ENCODE measurements at regions not wholly inside any gene's neighbourhood (a gene's known extent, or its start where the extent isn't known, plus 50 kb on each side); places are given as distances from the start of the nearest gene placed in this dataset.

DNA sequence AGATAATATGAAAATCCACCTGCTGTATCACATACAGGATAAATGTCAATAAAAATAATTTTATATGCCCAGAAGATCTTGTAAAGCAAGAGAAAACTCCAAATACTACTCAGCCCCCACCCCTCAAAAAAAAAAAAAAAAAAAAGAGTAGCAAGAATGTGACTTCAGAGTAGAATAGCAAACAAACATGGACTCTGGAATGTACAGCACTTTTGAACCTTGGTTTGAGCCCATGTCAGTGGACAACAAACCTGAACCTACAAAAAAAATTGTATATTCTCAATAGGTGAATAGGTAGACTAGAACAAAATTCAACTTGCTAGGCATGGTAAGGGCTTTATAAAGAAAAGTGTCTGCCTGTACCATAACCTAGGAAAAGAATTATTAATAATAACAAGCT, 428.0 kb downstream of the SLITRK6 start:
- DNase-seq = no peak

GRCh38 chr13:85368686-85369085, 430.5 kb downstream of the SLITRK6 start:
- DNase-seq = no peak

- DNase-seq = no peak
Observed at GRCh38 chr13:85367887-85368286, 431.3 kb downstream of the SLITRK6 start.

GRCh38 chr13:85366759-85367417, 432.3 kb downstream of the SLITRK6 start:
- no peak for DNase-seq

GRCh38 chr13:85363504-85363903, 435.7 kb downstream of the SLITRK6 start:
- DNase-seq = no peak

DNA sequence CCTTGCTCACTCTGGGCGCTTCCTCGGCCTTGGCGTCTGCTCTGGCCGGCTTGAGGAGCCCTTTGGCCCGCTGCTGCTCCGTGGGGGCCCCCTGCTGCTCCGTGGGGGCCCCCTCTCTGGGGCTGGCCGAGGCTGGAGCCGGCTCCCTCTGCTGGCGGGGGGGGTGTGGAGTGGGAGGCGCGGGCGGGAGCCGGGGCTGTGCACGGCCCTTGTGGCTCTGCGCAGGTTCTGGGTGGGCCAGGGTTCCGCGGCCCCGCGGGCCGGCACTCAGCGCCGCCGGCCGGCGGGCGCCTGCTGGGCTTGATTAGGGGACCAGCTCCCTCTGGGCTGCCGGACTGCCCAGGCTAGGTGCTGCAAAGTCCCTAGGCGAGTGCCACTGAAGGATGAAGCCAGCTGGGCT, 436.2 kb downstream of the SLITRK6 start:
- DNase-seq = no peak

- DNase-seq = no peak
Observed at GRCh38 chr13:85347251-85347650, 452.0 kb downstream of the SLITRK6 start.

- DNase-seq = no peak
Observed at GRCh38 chr13:85334187-85334586, 465.0 kb downstream of the SLITRK6 start.

DNA sequence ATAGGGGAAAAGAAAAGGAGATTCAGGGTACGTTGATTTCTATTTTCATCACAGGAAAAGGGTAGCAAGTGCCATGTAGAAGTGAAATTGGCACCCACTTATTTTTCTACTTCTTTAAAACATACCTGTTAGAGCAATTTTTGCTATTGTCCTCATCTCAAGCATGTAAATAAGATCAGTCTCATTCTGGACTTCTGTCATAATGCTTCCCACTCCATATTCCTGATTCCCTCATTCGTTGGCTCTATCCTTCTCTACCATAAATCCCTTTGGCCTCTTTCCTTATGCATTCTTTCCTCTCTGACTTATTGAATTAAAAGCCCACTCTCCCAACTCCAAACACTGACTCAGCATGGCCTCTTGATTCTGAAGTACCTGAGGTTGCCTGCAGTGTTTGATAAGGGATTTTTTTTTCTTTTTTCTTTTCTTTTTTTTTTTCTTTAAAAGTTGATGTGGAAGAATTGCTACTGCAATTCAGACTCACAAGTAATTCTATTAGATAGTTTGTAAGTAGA, 465.7 kb downstream of the SLITRK6 start:
- no peak for DNase-seq

- DNase-seq = no peak
Observed at GRCh38 chr13:85332615-85333014, 466.6 kb downstream of the SLITRK6 start.

DNA sequence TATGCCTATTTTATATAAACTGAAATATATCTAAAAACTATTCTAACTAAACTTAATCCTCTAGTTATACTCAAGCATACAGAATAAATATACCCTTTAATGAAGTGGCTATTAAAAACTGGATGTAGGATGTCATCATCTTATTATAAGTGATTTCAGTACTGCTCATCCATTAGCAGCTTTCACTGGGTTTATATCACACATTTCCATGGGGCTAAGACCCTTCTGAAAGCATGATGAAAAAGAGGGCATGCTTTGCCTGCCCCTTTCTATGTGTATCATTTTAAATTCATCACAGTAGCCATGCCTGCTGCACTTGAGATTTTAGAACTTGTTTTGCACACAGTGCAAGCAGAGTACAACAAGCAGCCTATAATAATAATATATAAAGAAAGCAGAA, 477.5 kb downstream of the SLITRK6 start:
- no peak for DNase-seq

DNA sequence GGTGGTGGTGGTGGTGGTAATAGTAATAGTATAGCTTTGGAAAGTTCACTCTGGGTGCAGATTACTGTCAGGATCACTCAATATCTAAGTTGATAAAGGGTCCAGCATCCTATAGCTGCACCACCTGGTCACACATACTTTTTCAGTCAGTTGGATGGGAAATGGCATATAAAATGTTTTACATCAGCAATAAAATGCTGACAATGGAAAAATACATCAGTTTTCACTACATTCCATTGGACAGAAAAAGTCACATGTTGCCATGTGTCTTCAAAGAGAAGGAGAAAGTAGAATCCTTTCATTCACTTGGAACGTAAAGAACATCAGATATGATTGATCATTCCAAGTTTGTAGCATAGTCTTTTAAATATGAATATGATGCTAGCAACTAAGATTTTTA, 481.4 kb downstream of the SLITRK6 start:
- DNase-seq = no peak

DNA sequence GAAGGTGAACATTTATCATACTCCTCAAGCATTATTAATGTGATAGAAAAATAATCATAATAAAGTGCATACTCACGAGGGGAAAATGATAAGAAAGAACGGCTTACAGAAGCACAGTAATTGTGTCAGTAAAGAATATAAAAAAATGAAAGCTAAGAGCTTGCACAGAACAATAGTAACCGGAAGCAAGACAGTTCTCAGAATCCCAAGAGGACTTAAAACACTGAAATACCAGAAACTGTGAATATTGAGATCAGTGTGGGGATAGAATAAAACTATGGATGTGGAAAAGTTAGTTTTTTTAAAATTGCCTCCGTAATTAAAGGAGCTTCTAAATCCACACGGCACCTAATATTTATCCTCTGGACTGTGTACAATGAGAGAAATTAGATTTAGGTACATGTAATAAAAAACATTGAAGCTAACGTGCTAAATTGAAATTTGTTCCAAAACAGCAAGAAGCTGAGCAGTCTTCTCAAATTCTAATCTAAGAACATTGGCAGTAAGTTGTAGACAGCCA, 482.7 kb downstream of the SLITRK6 start:
- DNase-seq = no peak

DNA sequence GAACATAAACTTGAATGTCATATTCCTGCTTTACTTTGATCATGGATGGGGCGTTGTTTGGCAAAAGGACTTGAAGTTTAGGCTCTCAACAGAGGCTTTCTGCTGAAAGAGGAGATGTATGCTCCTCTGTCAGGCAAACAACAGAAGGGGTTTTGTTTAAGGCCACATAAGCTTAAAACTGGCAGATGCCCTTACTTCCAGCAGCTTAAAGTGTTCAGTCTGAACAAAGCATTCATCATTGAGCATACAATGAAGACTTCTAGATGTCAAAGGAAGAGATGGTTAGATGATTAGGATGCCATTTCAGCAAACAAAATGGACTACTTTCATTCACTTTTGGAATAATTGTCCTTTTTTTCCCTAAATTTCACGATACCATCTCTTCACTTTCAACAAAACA, 484.5 kb downstream of the SLITRK6 start:
- DNase-seq = peak; percentile 51

DNA sequence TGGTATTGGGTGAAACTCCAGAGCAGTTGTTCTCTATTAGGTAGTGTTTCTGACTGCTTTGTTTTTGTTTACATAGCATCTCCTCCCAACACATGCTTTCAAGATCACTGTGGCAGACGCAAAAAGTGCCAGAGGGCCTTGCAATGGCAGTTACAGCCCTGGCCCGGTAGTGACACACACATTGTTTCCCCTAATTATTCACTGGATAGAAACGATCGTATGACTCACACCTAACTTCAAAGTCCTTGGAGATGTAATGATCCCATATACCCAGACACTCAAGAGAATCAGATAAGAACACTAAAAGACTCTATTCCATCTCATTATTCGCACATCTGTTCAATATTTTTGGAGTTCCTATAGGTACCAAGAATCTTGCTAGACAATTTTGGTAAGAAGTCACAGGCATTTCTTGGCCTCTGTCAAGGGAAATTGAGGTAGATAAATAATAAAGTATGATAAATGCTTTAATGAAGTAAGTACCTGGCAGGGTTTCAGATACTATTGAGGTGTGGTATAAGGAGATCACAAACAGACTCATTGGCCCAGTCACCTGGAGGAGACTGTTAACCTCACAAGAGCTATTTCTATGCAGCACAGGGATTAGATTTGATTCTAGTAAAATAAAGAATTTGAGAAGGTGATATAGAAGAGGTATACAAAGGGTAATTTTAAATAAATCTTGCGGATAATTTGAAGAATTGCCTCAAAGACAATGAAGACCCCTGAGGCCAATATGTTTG, 485.3 kb downstream of the SLITRK6 start:
- DNase-seq = peak; percentile 98

GRCh38 chr13:85312071-85312470, 487.1 kb downstream of the SLITRK6 start:
- peak; percentile 58 for DNase-seq

- no peak for DNase-seq
Observed at GRCh38 chr13:85303630-85304029, 495.6 kb downstream of the SLITRK6 start.

DNA sequence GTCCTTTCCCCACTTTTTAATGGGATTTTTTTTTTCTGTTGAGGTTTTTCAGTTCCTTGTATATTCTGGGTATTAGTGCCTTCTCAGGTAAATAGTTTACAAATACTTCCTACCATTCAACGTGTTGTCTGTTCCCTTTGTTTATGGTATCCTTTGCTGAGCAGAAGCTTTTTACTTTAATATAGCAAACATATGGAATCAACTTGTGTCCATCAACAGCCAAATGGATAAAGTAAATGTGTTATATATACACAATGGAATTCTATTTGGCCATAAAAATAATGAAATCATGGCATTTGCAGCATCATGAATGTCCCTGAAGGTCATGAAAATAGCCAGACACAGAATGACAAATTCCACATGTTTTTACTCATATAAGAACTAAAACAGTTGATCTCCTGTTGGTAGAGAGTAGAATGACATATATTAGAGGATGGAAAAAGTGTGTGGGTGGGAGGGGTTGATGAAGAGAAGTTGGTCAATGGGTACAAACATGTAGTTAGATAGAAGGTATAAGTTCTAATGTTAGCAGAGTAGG, 500.8 kb downstream of the SLITRK6 start:
- no peak for DNase-seq

- no peak for DNase-seq
Observed at GRCh38 chr13:85288698-85289097, 510.5 kb downstream of the SLITRK6 start.

DNA sequence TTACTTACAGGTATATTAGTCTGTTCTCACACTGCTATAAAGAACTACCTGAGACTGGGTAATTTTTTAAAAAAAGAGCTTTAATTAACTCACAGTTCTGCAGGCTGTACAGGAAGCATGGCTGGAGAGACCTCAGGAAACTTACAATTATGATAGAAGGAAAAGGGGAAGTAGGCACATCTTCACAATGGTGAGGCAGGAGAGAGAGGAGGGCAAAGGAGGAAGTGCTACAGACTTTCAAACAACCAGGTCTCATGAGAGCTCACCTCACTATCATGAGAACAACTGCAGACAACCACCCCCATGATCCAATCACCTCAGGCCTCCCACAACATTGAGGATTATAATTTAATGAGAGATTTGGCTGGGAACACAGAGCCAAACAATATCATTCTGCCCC, 511.7 kb downstream of the SLITRK6 start:
- no peak for DNase-seq

GRCh38 chr13:85286081-85286480, 513.1 kb downstream of the SLITRK6 start:
- no peak for DNase-seq

DNA sequence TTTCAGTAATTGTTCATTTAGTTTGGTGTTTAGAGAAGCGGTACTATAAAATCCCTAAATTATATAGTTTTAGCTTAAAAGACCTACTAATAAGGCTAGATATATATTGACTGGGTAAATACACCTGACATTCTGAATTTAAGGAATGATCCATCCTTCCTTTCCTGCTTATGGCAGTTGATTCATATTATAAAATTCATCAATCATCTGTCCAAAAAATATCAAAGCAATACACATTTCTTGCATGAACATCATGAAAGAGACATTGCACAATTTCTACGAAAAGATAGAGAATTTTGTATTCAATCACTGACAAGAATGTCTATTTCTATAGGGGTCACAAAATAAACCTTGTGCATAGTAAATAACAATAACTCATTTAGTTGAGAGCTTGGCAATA, 514.9 kb downstream of the SLITRK6 start:
- DNase-seq = no peak

- DNase-seq = no peak
Observed at GRCh38 chr13:85283408-85283807, 515.8 kb downstream of the SLITRK6 start.

- DNase-seq = no peak
Observed at GRCh38 chr13:85282876-85283275, 516.3 kb downstream of the SLITRK6 start.
